GM12878 (cell line): ENCODE measurements at regions not wholly inside any gene's neighbourhood (a gene's known extent, or its start where the extent isn't known, plus 50 kb on each side); places are given as distances from the start of the nearest gene placed in this dataset.
A peak's percentile ranks its signal among the peaks of the same experiment; 100 is the strongest.

ENCODE experiments used
- ATAC-seq: fragments of 200-7000 bp; cut with Tn5 transposase; 3 replicates; pipeline ENCODE4 v1.9.1; 2020; ENCODE audit warnings: mild to moderate bottlenecking, moderate library complexity
- BruUV-seq: library from RNA; stranded (reverse); fragments of 400-500 nt; replicated peaks from 2 replicates; lab custom pipeline; 2021; lab: Mats Ljungman, UMichigan
- CTCF ChIA-PET: fragments of 300-600 bp; sonication (Branson Sonifier 250); formaldehyde crosslinking; extraction: SDS; loops from one replicate; lab custom pipeline; 2021; ENCODE audit warnings: inconsistent platforms; lab: Yijun Ruan, JAX
- POLR2A ChIA-PET: fragments of 350-600 bp; formaldehyde crosslinking; extraction: SDS; loops from one replicate; lab custom pipeline; 2021; ENCODE audit warnings: inconsistent platforms; lab: Charles Lee
- RAD21 ChIA-PET: fragments of 300-600 bp; sonication (Branson Sonifier 250); formaldehyde crosslinking; loops from one replicate; lab custom pipeline; 2023; ENCODE audit warnings: antibody characterized with exemption; ENCODE audit not compliant: unreplicated experiment; lab: Charles Lee
- SMC1A ChIA-PET: fragments of 300-600 bp; sonication (Branson Sonifier 250); formaldehyde crosslinking; loops from one replicate; lab custom pipeline; 2023; ENCODE audit not compliant: unreplicated experiment, uncharacterized antibody; lab: Charles Lee
- DNase-seq: peaks from one replicate; pipeline ENCODE4 v3.0.0-alpha.2; 2011; ENCODE audit warnings: low read depth, low spot score
- FAIRE-seq: peaks from 3 replicates; lab custom pipeline; 2011; peaks lifted over from hg19 to GRCh38; lab: Jason Lieb, UNC
- H2AFZ ChIP-seq: 2 replicates; pipeline ENCODE4 v1.6.0; 2011; ENCODE audit warnings: low read depth, low read length, control low read depth; ENCODE audit not compliant: control insufficient read depth
- H3K27ac ChIP-seq: 2 replicates; pipeline ENCODE4 v1.5.1; 2011; ENCODE audit warnings: control low read depth; ENCODE audit not compliant: control insufficient read depth, insufficient read depth
- H3K27me3 ChIP-seq, 2 experiments: replicated peaks in 1 of 2; 2 replicates each; pipeline versions ENCODE4 v1.6.0 to v1.6.1; 2011; ENCODE audit warnings: low read length in 1 of 2; ENCODE audit not compliant: control insufficient read depth in 2 of 2, insufficient read depth in 2 of 2
- H3K36me3 ChIP-seq, 2 experiments: 2 replicates each; pipeline ENCODE4 v1.5.1; 2011; ENCODE audit warnings: low read length in 1 of 2; ENCODE audit not compliant: control insufficient read depth in 2 of 2, insufficient read depth in 2 of 2
- H3K4me1 ChIP-seq: 2 replicates; pipeline ENCODE4 v1.6.1; 2011; ENCODE audit warnings: mild to moderate bottlenecking, low read length, moderate library complexity, mixed read lengths; ENCODE audit not compliant: control insufficient read depth, insufficient read depth
- H3K4me2 ChIP-seq: 2 replicates; pipeline ENCODE4 v1.6.0; 2011; ENCODE audit warnings: control low read depth; ENCODE audit not compliant: control insufficient read depth, insufficient read depth
- H3K4me3 ChIP-seq: fragments of 200-600 bp; sonication (generic); 2 replicates; pipeline ENCODE4 v1.5.1; 2016
- H3K79me2 ChIP-seq: 2 replicates; pipeline ENCODE4 v1.6.0; 2011; ENCODE audit warnings: low read length; ENCODE audit not compliant: control insufficient read depth, insufficient read depth
- H3K9ac ChIP-seq: 2 replicates; pipeline ENCODE4 v1.8.0; 2011; ENCODE audit warnings: low read length, control low read depth, mixed read lengths; ENCODE audit not compliant: control insufficient read depth, insufficient read depth
- H3K9me3 ChIP-seq: replicated peaks from 3 replicates; pipeline ENCODE4 v1.5.1; 2011; ENCODE audit warnings: mild to moderate bottlenecking, low read length; ENCODE audit not compliant: control insufficient read depth, insufficient read depth
- H4K20me1 ChIP-seq: 2 replicates; pipeline ENCODE4 v1.6.0; 2011; ENCODE audit not compliant: control insufficient read depth, insufficient read depth
- EGR1 ChIP-seq, 2 experiments: IDR thresholded peaks; 1 replicate in 1 of 2; 2 replicates in 1 of 2; pipeline ENCODE4 v1.6.1; 2011 to 2012; ENCODE audit warnings: low read depth in 2 of 2, low read length in 2 of 2, borderline replicate concordance in 1 of 2, mild to moderate bottlenecking in 1 of 2, moderate library complexity in 1 of 2
- NR2C1 ChIP-seq: fragments of 450-650 bp; IDR thresholded peaks from 2 replicates; pipeline ENCODE4 v1.6.1; 2017; ENCODE audit warnings: antibody characterized with exemption, mild to moderate bottlenecking, moderate library complexity
- RBBP5 ChIP-seq: fragments of 200-600 bp; sonication (generic); conservative IDR thresholded peaks from 2 replicates; pipeline ENCODE4 v1.6.1; 2016
- RELA ChIP-seq: fragments of 450-650 bp; IDR thresholded peaks from 2 replicates; pipeline ENCODE4 v1.8.0; 2014; ENCODE audit warnings: borderline replicate concordance; ENCODE audit not compliant: partially characterized antibody
- TCF3 ChIP-seq: IDR thresholded peaks from 2 replicates; pipeline ENCODE4 v1.6.1; 2012; ENCODE audit warnings: low read depth, mild to moderate bottlenecking, low read length, borderline replicate concordance; ENCODE audit not compliant: insufficient read depth
- WGBS: methylation state at CpG from one replicate; pipeline ENCODE4 v1.1.6; 2016; ENCODE audit warnings: low lambda C conversion rate; ENCODE audit not compliant: insufficient replicate concordance, insufficient coverage; ENCODE audit errors: missing lambda C conversion rate; 5-methylcytosine and 5-hydroxymethylcytosine counted together
- in situ Hi-C: fragments of 300-500 bp; cut with MboI; formaldehyde crosslinking; loops from 9 replicates; pipeline ENCODE4 v1.14.3; 2018; ENCODE audit warnings: mixed read lengths
- intact Hi-C: fragments of 100-400 bp; cut with micrococcal nuclease; formaldehyde crosslinking; loops from one replicate; pipeline ENCODE4 v1.14.2; 2022; ENCODE audit not compliant: unreplicated experiment

- ChIA-PET CTCF (interaction anchor here (0.6 to 7.8 kb wide), 64 partner anchors 9 to 1441 kb away, joined by 3 to 231 read pairs (median 4); partner anchors contain the start of gene ARHGEF3), SMC1A (interaction anchor here (0.6 to 8.8 kb wide), 47 partner anchors 10 to 649 kb away, joined by 3 to 182 read pairs (median 4); partner anchors contain the start of gene ARHGEF3), POLR2A (interaction anchor here (0.6 to 2.4 kb wide), 6 partner anchors 163 to 295 kb away, joined by 3 to 9 read pairs (median 4); no protein-coding TSS in a partner anchor), RAD21 (interaction anchor here (0.6 to 8.8 kb wide), 40 partner anchors 9 to 495 kb away, joined by 3 to 206 read pairs (median 4); partner anchors contain the start of genes ARHGEF3 and TASOR)
- Histone ChIP-seq H3K36me3 (no peaks in the 10 kb centered on the region), H3K4me3 (no peak overlapping the region), H3K79me2 (no peaks in the 10 kb centered on the region), H3K9me3 (no peaks in the 10 kb centered on the region), H3K9ac (no peak overlapping the region), H4K20me1 (no peaks in the 10 kb centered on the region), H3K27ac (no peak overlapping the region), H3K4me2 (no peak overlapping the region), H3K4me1 (no peaks in the 10 kb centered on the region), H3K27me3 (peaks cover 0 to 6% of the 10 kb centered on the region in 2 experiments; a peak in 3 of 4 replicates), H2AFZ (no peak overlapping the region)
- DNase-seq (no peak), ATAC-seq (peak; percentile 22), FAIRE-seq (no peak)
- TF ChIP-seq TCF3 = no peak
- TF ChIP-seq RBBP5 = no peak
- TF ChIP-seq RELA = no peak
- TF ChIP-seq EGR1 (IDR thresholded peaks at IDR 0.05; ENCODE audit: borderline replicate concordance in 1 of 2, low read depth in 2 of 2, low read length in 2 of 2) = no peak
- no peak for TF ChIP-seq NR2C1
- WGBS = 36% methylated on average over 10 of the region's 11 CpGs
- BruUV-seq = no TSS peak
- intact Hi-C loops = loop anchor here (1.0 to 2.0 kb wide), 3 partner anchors 73 to 287 kb away; no protein-coding TSS in a partner anchor
- in situ Hi-C loops = no loop called here
Measured at GRCh38 chr3:56989169-56989976, 71.1 kb upstream of the SPATA12 start.
